ENCODE measurements at regions not wholly inside any gene's neighbourhood (a gene's known extent, or its start where the extent isn't known, plus 50 kb on each side); places are given as distances from the start of the nearest gene placed in this dataset.

- H3K4me3 ChIP-seq (ENCODE audit: low read length in 2 of 2): no peak overlapping the region
- no peaks in the 10 kb centered on the region for H3K4me1 ChIP-seq (ENCODE audit: control insufficient read depth in 2 of 2, insufficient read depth in 2 of 2, low read length in 2 of 2)
- 92% methylated on average over 14 of the region's 14 CpGs for WGBS
- no peaks in the 10 kb centered on the region for H3K27me3 ChIP-seq (ENCODE audit: control insufficient read depth in 2 of 2, insufficient read depth in 1 of 2, low read length in 1 of 2)
- H3K27ac ChIP-seq (ENCODE audit: low read depth in 1 of 2, low read length in 1 of 2): no peak overlapping the region
- no peaks in the 10 kb centered on the region for H3K9me3 ChIP-seq (ENCODE audit: control insufficient read depth in 2 of 2, insufficient read depth in 1 of 2, low read length in 1 of 2)
- no peaks in the 10 kb centered on the region for H3K36me3 ChIP-seq (ENCODE audit: control insufficient read depth in 2 of 2, insufficient read depth in 2 of 2, low read length in 1 of 2)
- no peak for DNase-seq (ENCODE audit: low read depth in 6 of 9, low spot score in 9 of 9)
These were observed 94.8 kb upstream of the PMEPA1 start for GRCh38 chr20:57804470-57805250.

GRCh38 chr20:57803508-57804005 is 93.7 kb upstream of the PMEPA1 start:
- WGBS: 89% methylated on average over 10 of the region's 10 CpGs
- no peak for DNase-seq (ENCODE audit: low read depth in 6 of 9, low spot score in 9 of 9)

DNA sequence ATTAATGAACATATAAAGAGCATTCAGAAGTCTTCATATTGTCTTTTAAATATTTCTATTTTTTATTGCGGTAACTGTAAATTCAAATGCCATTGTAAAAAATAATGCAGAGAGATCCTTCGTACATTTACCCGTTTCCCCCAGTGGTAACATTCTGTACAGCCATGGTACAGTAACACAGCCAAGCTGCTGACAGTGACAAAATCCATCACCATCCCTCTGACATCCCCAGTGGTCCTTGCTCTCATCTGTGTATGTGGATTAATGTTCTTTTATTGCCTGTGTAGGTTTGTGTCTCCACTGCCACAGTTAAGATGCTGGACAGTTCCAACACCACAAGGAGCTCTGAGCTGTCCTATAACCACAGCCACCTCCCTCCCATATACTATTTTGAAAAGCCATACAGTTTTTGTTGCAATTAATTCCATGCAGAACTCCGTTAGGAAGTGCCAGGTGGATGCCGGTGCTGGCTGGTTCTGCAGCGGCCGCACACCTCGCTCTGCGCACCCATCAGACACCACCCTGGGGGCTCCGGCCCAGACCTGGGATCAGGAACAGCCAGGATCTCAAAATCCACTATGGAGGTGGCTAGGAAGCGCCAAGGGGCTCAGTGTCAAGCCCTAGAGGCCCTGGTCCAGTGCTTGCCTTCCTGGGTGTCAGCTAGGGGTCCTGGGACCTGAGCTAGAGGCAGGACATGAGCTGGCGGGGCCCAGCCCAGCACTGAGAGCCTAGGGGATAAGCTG is 93.1 kb upstream of the PMEPA1 start:
- WGBS: 89% methylated on average over 12 of the region's 12 CpGs
- H3K36me3 ChIP-seq (ENCODE audit: control insufficient read depth in 2 of 2, insufficient read depth in 2 of 2, low read length in 1 of 2): no peaks in the 10 kb centered on the region
- DNase-seq (ENCODE audit: low read depth in 6 of 9, low spot score in 9 of 9): no peak

More at GRCh38 chr20:57803508-57804005, 93.7 kb upstream of the PMEPA1 start:
- Histone ChIP-seq H3K27ac (ENCODE audit: low read depth in 1 of 2, low read length in 1 of 2) (no peak overlapping the region), H3K27me3 (ENCODE audit: control insufficient read depth in 2 of 2, insufficient read depth in 1 of 2, low read length in 1 of 2) (no peaks in the 10 kb centered on the region), H3K4me3 (ENCODE audit: low read length in 2 of 2) (no peak overlapping the region), H3K36me3 (ENCODE audit: control insufficient read depth in 2 of 2, insufficient read depth in 2 of 2, low read length in 1 of 2) (no peaks in the 10 kb centered on the region), H3K4me1 (ENCODE audit: control insufficient read depth in 2 of 2, insufficient read depth in 2 of 2, low read length in 2 of 2) (no peaks in the 10 kb centered on the region), H3K9me3 (ENCODE audit: control insufficient read depth in 2 of 2, insufficient read depth in 1 of 2, low read length in 1 of 2) (no peaks in the 10 kb centered on the region)

GRCh38 chr20:57801581-57801980 is 91.8 kb upstream of the PMEPA1 start:
- Histone ChIP-seq H3K4me3 (ENCODE audit: low read length in 2 of 2) (no peak overlapping the region), H3K36me3 (ENCODE audit: control insufficient read depth in 2 of 2, insufficient read depth in 2 of 2, low read length in 1 of 2) (no peaks in the 10 kb centered on the region), H3K4me1 (ENCODE audit: control insufficient read depth in 2 of 2, insufficient read depth in 2 of 2, low read length in 2 of 2) (no peaks in the 10 kb centered on the region), H3K27me3 (ENCODE audit: control insufficient read depth in 2 of 2, insufficient read depth in 1 of 2, low read length in 1 of 2) (no peaks in the 10 kb centered on the region), H3K9me3 (ENCODE audit: control insufficient read depth in 2 of 2, insufficient read depth in 1 of 2, low read length in 1 of 2) (no peaks in the 10 kb centered on the region), H3K27ac (ENCODE audit: low read depth in 1 of 2, low read length in 1 of 2) (no peak overlapping the region)
- no peak for DNase-seq (ENCODE audit: low read depth in 6 of 9, low spot score in 9 of 9)
- WGBS: 77% methylated on average over 5 of the region's 5 CpGs

More for the DNA sequence above, 93.1 kb upstream of the PMEPA1 start:
- no peaks in the 10 kb centered on the region for H3K9me3 ChIP-seq (ENCODE audit: control insufficient read depth in 2 of 2, insufficient read depth in 1 of 2, low read length in 1 of 2)
- no peak overlapping the region for H3K27ac ChIP-seq (ENCODE audit: low read depth in 1 of 2, low read length in 1 of 2)
- H3K27me3 ChIP-seq (ENCODE audit: control insufficient read depth in 2 of 2, insufficient read depth in 1 of 2, low read length in 1 of 2): no peaks in the 10 kb centered on the region
- no peaks in the 10 kb centered on the region for H3K4me1 ChIP-seq (ENCODE audit: control insufficient read depth in 2 of 2, insufficient read depth in 2 of 2, low read length in 2 of 2)
- H3K4me3 ChIP-seq (ENCODE audit: low read length in 2 of 2): no peak overlapping the region

DNA sequence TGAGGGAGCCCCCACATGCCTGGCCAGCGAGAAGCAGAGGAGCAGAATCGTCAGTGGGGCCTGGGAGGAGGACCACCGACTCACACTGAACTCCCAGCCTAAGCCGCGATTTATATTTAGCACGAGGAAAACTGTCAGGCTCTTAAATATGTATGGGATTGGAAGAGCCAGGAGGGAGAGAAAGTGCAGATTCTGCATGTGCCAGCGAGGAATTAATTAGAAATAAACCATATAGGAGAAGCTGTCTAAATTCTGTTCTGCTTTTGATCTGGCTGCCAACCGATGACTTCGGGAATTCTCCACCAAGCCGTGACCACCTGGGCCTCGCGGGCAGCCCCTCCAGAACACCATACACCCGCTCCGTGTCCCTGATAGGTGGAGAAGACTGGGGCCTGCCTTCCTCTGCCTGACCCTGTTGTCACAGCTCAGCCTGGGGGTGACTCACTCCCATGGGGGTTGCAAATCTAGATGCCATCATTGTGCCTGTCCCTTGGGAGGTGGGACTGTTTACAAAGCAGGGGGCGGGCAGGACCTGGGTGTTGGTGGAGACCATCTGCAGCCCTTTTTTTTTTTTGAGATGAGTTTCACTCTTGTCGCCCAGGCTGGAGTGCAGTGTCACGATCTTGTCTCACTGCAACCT is 91.1 kb upstream of the PMEPA1 start:
- 94% methylated on average over 17 of the region's 17 CpGs for WGBS
- Histone ChIP-seq H3K36me3 (ENCODE audit: control insufficient read depth in 2 of 2, insufficient read depth in 2 of 2, low read length in 1 of 2) (no peaks in the 10 kb centered on the region), H3K27me3 (ENCODE audit: control insufficient read depth in 2 of 2, insufficient read depth in 1 of 2, low read length in 1 of 2) (no peaks in the 10 kb centered on the region), H3K9me3 (ENCODE audit: control insufficient read depth in 2 of 2, insufficient read depth in 1 of 2, low read length in 1 of 2) (no peaks in the 10 kb centered on the region), H3K27ac (ENCODE audit: low read depth in 1 of 2, low read length in 1 of 2) (no peak overlapping the region), H3K4me3 (ENCODE audit: low read length in 2 of 2) (no peak overlapping the region), H3K4me1 (ENCODE audit: control insufficient read depth in 2 of 2, insufficient read depth in 2 of 2, low read length in 2 of 2) (no peaks in the 10 kb centered on the region)
- no peak for DNase-seq (ENCODE audit: low read depth in 6 of 9, low spot score in 9 of 9)

DNA sequence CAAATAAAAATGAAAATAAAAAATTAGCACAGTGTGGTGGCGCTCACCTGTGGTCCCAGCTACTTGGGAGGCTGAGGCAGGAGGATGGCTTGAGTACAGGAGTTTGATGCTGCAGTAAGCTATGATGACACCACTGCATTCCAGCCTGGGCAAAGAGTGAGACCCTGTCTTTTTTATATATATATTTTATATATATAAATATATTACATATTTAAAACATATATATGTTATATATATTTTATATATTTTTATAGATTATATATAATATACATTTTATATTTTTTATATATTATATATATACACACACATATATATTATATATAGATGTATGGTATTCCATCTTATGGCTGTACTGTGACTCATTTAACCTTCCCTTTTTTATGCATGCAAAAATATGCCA is 87.6 kb upstream of the PMEPA1 start:
- 100% methylated on average over 1 of the region's 1 CpG for WGBS
- H3K9me3 ChIP-seq (ENCODE audit: control insufficient read depth in 2 of 2, insufficient read depth in 1 of 2, low read length in 1 of 2): no peaks in the 10 kb centered on the region
- DNase-seq (ENCODE audit: low read depth in 6 of 9, low spot score in 9 of 9): no peak
- H3K36me3 ChIP-seq (ENCODE audit: control insufficient read depth in 2 of 2, insufficient read depth in 2 of 2, low read length in 1 of 2): no peaks in the 10 kb centered on the region
- no peak overlapping the region for H3K4me3 ChIP-seq (ENCODE audit: low read length in 2 of 2)
- H3K27me3 ChIP-seq (ENCODE audit: control insufficient read depth in 2 of 2, insufficient read depth in 1 of 2, low read length in 1 of 2): no peaks in the 10 kb centered on the region
- H3K27ac ChIP-seq (ENCODE audit: low read depth in 1 of 2, low read length in 1 of 2): no peak overlapping the region
- H3K4me1 ChIP-seq (ENCODE audit: control insufficient read depth in 2 of 2, insufficient read depth in 2 of 2, low read length in 2 of 2): no peaks in the 10 kb centered on the region

DNA sequence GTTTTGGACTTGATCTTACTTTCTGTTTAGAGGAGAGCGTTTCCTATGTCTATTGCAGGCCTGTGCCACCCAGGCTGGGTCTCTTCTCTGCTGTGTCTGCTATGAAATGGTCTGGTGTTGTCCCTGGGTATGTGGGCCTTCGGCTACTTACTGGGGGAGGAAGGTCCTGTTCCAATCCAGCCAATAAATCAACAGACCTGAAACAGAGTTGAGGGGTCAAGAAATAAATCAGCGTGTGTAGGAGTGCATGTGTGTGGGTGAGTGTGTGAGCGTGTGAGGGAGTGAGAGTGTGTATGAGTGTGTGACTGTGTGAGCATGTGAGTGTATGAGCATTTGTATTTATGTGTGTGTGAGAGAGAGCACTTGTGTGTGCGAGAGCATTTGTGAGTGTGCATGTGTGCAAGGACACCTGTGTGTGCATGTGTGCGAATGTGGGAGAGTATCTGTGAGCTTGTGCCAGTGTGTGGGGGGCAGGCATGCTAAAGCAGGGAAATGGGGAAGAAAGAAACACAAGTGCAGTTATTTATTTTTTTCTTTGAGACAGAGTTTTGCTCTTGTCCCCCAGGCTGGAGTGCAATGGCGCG is 86.3 kb upstream of the PMEPA1 start:
- H3K4me3 ChIP-seq (ENCODE audit: low read length in 2 of 2): no peak overlapping the region
- no peaks in the 10 kb centered on the region for H3K9me3 ChIP-seq (ENCODE audit: control insufficient read depth in 2 of 2, insufficient read depth in 1 of 2, low read length in 1 of 2)
- no peaks in the 10 kb centered on the region for H3K27me3 ChIP-seq (ENCODE audit: control insufficient read depth in 2 of 2, insufficient read depth in 1 of 2, low read length in 1 of 2)
- H3K36me3 ChIP-seq (ENCODE audit: control insufficient read depth in 2 of 2, insufficient read depth in 2 of 2, low read length in 1 of 2): no peaks in the 10 kb centered on the region
- no peak for DNase-seq (ENCODE audit: low read depth in 6 of 9, low spot score in 9 of 9)
- WGBS: 85% methylated on average over 8 of the region's 8 CpGs
- no peak overlapping the region for H3K27ac ChIP-seq (ENCODE audit: low read depth in 1 of 2, low read length in 1 of 2)
- no peaks in the 10 kb centered on the region for H3K4me1 ChIP-seq (ENCODE audit: control insufficient read depth in 2 of 2, insufficient read depth in 2 of 2, low read length in 2 of 2)

DNA sequence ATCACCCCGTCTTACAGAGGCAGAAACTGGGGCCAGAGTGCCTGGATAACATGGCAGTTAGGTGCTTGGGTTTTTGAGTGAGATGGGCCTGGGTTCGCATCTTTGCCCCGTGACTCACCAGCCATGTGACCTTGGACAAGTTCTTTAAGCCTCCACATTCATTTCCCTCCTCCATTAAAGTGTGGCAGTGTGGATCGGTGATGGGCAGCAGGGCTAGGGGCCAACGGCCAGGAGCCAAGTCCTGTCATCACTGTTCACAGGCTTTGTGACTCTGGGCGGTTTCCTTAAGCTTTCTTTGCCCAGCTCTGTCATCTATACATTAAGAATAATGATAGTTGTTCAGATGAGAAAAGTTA is 85.5 kb upstream of the PMEPA1 start:
- Histone ChIP-seq H3K36me3 (ENCODE audit: control insufficient read depth in 2 of 2, insufficient read depth in 2 of 2, low read length in 1 of 2) (no peaks in the 10 kb centered on the region), H3K9me3 (ENCODE audit: control insufficient read depth in 2 of 2, insufficient read depth in 1 of 2, low read length in 1 of 2) (no peaks in the 10 kb centered on the region), H3K4me3 (ENCODE audit: low read length in 2 of 2) (no peak overlapping the region), H3K27ac (ENCODE audit: low read depth in 1 of 2, low read length in 1 of 2) (no peak overlapping the region), H3K4me1 (ENCODE audit: control insufficient read depth in 2 of 2, insufficient read depth in 2 of 2, low read length in 2 of 2) (no peaks in the 10 kb centered on the region), H3K27me3 (ENCODE audit: control insufficient read depth in 2 of 2, insufficient read depth in 1 of 2, low read length in 1 of 2) (no peaks in the 10 kb centered on the region)
- no peak for DNase-seq (ENCODE audit: low read depth in 6 of 9, low spot score in 9 of 9)
- WGBS: 90% methylated on average over 6 of the region's 6 CpGs

All from thymus (tissue), 11 donors.